ENCODE measurements at regions not wholly inside any gene's neighbourhood (a gene's known extent, or its start where the extent isn't known, plus 50 kb on each side); places are given as distances from the start of the nearest gene placed in this dataset.

GRCh38 chr22:22748756-22749155 is 104.3 kb downstream of the GGTLC2 start:
- H3K27ac ChIP-seq: no peak overlapping the region
- TF ChIP-seq, protein P1, sequence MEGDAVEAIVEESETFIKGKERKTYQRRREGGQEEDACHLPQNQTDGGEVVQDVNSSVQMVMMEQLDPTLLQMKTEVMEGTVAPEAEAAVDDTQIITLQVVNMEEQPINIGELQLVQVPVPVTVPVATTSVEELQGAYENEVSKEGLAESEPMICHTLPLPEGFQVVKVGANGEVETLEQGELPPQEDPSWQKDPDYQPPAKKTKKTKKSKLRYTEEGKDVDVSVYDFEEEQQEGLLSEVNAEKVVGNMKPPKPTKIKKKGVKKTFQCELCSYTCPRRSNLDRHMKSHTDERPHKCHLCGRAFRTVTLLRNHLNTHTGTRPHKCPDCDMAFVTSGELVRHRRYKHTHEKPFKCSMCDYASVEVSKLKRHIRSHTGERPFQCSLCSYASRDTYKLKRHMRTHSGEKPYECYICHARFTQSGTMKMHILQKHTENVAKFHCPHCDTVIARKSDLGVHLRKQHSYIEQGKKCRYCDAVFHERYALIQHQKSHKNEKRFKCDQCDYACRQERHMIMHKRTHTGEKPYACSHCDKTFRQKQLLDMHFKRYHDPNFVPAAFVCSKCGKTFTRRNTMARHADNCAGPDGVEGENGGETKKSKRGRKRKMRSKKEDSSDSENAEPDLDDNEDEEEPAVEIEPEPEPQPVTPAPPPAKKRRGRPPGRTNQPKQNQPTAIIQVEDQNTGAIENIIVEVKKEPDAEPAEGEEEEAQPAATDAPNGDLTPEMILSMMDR (conservative IDR thresholded peaks at IDR 0.05): no peak

DNA sequence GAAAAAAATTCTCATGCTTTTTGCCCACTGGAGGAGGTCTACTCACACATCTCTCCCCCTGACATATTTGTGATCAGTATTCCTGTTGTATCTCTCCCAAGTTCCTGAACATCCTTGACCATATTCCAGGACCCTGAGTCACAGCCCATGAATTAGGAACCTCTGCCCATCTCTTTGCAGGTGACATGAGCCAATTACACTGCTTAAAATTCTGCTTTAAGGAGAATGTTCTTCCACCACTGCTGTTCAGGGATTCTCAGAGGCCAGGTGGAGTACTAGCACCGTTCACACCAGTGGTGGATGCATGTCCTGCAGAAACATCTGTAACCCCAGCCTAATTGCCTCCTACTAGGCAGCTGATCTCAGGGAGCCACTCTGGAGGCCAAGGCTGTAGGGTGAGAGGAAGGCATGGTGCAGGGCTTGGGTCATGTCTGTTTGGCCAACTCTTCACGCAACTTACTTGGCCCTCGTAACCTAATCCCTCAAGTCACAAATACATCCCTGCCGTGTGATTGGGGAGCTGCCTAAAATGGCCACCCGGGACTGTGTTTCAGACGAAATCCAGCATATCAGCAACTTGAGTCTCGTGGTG is 104.8 kb downstream of the GGTLC2 start:
- H3K27ac ChIP-seq: no peak overlapping the region
- TF ChIP-seq, protein P1 (conservative IDR thresholded peaks at IDR 0.05): no peak

GRCh38 chr22:22750335-22751042 is 106.1 kb downstream of the GGTLC2 start:
- TF ChIP-seq, protein P1 (conservative IDR thresholded peaks at IDR 0.05): no peak
- no peak overlapping the region for H3K27ac ChIP-seq

DNA sequence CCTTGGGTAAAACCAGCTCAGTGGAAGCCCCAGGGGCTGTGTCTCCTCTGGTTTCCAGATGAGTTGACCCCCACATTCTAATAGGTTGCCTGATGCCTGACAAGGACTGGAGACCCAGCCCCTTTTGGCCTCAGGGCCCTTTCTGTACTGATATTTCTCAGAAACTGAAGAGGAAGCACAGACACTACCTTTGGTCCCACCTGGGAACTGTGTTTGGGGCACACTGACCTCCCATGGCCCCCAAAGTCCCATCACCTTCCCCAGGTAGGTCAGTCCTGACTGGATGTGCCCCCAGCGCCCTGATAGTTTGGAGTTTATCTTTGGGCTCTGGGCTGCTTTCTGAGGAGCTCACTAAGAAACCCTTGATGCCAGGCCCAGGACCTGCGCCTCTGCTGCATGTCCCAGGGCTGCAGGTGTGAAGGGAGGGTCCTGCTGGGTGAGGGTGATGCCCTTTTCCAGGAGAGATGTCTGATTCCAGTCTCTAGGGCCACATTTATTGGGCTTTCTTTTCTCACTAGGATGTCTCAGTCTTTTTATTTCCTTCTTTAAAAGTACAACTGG is 106.7 kb downstream of the GGTLC2 start:
- no peak overlapping the region for H3K27ac ChIP-seq
- TF ChIP-seq, protein P1 (conservative IDR thresholded peaks at IDR 0.05): no peak

DNA sequence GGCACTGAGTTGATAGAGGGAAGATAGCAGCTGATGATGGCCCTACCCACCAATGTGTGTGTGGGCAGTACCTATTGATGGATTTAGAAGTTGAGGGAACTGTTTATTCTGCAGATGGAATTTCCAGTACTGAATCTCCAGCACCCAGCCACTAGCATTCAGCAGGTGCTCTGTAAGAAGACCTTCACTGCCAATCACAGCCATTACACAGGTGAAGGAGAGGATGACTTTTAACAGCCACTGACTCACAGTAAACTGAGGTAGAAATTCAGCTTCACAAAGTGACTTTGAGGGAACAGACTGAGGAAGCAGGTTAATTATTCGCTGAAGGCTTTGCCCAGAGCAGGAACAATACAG is 107.8 kb downstream of the GGTLC2 start:
- TF ChIP-seq, protein P1 (conservative IDR thresholded peaks at IDR 0.05): no peak
- H3K27ac ChIP-seq: no peak overlapping the region

DNA sequence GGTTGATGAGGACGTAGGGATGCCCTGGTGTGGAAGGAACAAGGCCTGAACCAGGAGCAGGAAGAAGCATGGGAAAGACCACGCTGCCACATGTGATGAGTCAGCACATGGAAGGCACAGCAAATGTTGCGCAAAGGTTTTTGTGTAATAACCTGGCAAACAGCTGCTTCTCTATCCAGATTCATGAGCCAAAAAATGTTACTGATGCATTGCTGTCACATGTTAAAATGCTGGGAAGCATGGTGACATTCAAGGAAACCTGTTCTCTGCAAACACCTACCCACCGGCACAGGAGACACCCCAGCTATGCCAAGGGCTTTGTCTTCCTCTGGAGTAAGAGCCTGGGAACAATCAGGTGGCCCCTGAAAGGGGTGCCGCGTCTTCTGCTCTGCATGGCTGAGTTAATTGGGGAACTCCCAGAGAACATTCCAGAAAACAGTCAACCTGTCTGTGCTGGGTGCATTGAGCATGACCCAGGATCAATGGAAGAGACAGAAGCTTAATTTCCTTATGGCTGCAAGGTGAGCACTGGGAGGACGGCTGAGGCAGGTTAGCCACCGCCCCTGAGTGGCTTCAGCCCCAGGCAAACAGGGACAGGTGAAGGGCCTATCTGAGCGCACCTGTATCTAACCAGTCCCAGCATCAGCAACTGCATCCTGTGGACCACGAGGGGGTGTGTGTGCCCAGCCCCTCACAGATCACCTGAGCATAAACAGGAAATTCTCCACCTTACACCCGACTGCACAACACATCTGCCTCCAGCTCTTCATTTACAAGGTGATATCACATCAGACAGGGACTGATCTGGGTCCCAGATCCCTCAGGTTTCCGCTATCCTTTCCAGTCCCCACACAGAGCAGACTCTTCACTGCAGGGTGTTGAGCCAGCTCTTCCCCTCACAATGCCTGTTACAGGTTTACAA is 108.4 kb downstream of the GGTLC2 start:
- TF ChIP-seq, protein P1 (conservative IDR thresholded peaks at IDR 0.05): no peak
- H3K27ac ChIP-seq: no peak overlapping the region
